Fibroblast of skin of left biceps (primary cell): ENCODE measurements at regions not wholly inside any gene's neighbourhood (a gene's known extent, or its start where the extent isn't known, plus 50 kb on each side); places are given as distances from the start of the nearest gene placed in this dataset.
"Not testable (repeated sequence)": the region's sequence is repeated elsewhere in the genome, so short reads cannot be mapped to it uniquely, and the experiment has no call there.

Source experiments
- DNase-seq, 2 experiments: peaks; one replicate each; pipeline ENCODE4 v3.0.0-alpha.2; 2013; ENCODE audit warnings: low read depth in 2 of 2

DNA sequence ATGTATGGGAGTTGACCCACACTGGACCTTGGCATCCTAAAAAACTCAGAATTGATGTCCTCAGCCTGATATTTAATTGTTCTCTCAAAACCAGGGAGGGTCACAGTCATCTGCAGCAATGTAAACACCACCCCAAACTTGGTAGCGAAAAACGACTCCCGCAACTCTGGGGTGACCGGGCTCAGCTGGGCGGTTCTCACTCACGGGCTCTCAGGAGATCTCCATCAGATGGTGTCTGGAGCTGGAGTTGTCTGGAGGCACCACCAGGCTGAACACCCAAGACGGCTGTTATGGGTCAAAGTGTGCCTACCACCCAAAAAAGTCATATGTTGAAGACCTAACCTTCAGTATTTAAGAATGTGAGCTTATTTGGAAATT is 50.9 kb upstream of the NXT1 start:
- DNase-seq: no peak

DNA sequence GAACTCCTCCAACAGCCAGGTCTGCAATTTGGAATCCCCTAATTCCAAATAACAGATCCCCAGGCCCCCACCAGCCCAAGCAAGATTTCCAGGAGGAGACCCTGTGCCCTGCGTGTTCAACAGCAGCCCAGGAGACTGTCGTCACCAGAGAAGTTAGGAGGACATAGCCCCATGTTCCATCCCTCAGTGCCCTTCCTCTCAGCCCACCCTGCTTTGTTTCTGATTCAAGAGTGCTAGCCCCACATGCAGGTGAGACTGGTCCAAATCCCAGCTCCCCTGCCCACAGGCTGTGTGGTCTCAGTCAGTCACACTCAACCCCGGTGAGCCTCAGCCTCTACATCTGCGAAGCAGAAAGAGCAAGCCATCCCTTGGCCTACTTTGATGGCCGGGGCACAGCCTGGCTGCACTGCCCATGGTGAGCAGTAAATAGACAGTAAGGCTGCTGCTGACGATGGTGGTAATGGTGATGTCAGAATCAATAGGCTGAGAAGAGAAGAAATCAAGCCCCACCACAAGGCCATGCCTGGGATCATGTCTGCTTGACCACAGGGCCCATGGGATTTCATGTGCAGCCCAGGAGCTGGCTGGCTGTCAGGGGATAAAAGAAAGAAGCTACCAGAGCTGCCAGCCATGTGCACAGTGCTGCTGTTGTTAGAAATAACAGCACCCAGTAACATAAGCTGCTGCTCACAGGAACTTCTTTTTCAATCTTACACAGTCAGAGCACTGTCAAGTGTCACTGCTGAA is 51.5 kb upstream of the NXT1 start:
- DNase-seq: no peak

DNA sequence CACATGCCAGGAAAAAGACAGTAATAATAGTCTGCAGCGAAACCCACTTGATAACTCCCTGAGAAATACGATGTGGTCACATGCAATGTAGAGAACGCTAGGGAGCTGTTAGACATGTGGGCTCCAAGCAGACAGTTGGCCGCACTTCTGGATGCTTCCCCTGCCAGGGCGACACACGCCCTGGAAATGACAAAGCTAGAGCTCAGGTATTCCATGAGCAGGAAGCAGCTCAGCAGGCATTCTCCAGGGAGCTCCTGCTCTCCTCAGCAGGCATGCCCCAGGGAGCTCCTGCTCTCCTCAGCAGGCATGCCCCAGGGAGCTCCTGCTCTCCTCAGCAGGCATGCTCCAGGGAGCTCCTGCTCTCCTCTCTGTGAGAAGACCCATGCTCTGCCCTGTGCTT is 52.4 kb upstream of the NXT1 start:
- no peak for DNase-seq

DNA sequence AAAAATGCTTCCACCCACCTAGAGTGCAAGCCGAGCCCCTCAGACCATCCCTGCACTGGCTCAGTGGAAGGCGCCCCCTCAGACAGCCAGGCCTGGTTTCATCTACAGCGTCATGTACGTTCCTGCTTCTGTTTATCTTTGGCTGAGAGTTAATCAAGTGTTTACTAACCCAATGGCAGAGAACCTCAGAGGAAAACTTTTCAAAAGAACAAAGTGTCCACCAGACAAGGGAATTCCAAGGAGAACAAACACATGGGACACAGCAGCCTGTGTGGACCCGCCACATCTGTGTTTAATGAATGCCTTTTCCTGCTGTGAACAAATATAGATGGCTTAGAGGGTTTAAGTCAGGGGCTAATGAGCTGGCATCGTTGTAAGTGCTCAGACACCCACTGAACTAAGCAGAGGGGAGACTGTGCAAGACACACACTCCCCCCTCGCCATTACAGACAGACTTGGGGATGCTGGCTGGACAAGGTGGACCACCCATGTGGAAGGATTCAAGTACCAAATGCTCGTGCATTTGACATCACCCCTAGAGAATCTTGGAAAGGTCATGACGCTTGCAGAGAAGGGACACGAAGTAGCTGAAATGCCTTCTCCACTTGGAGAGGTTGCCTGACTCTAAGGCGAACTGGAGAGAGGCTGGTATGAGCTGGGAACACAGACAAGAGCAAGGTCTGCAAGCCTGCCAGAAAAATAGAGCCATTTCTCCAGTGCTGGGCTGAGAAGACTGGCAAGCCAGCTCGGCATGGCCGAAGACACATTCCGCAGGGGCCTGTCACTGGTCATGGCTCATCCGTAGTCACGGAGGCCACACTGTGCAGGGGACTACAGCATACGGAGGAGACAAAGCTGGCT is 53.5 kb upstream of the NXT1 start:
- no peak for DNase-seq

DNA sequence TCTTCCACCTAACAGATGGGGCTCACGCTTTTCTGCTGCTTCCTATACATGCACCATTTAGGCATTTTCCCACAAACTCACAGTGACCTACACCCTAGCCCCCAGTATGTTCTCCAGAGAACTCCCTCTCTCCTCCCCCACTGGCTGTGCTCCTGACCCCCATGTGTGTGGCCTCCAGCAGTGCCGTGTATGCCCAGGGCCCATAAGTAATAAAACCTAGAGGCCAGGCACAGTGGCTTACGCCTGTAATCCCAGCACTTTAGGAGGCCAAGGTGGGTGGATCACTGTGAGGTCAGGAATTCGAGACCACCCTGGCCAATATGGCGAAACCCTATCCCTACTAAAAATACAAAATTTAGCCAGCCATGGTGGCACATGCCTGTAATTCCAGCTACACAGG is 54.7 kb upstream of the NXT1 start:
- no peak for DNase-seq

DNA sequence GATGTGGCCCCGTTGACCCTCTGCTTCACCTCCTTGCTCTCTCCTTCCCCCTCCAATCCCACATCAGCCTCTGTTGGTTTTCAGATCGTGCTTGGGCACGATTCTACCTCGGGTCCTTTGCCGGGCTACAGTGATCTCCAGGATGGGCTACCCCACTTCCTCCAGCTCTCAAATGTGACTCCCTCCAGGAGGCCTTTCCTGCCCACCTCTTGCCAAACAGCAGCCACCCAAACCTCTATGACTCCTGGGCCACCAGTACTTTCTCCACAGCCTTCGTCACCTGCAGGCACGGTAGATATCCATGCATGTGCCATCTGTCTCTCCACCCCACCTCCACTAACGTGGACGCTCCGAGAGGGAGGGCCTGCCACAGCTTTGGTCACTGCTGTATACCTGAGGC is 55.9 kb upstream of the NXT1 start:
- DNase-seq: no peak

DNA sequence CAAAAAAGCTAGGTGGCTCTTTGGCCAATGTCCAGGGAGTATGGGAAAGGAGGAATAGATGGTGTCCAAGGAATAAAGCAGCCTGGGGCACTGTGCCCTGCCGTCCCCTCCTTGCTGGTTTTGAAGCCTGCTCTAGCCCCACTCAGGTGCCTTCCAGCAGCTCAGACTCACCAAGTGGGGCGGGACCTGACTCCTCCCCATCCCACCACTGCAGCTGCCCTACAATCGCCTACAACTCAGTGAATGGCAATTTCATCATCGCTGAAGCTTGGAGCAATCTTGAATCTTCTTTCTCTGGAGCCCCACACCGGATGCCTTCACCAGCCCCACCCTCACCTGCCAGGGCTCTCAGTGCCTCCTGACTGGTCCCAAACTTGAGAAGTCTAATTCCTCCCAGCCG is 56.4 kb upstream of the NXT1 start:
- no peak for DNase-seq

DNA sequence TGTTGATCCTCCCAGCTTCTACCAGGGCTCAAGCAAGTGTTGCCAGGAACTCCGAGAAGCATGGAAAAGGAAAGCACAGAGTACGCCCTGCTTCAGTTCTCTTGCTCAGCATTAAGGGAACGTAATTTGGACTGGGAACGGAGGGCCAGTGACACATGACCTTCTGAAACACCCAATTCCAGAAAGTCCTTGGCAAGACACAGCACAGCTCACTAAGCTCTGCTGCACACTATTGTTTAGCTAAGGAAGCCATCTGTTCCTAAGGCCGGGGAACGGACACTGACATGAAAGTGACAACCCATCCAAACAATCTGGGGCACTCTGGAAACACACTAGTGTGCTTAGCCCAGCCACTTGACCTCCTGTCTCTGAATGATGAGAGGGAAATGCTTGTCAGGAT is 56.9 kb upstream of the NXT1 start:
- no peak for DNase-seq

DNA sequence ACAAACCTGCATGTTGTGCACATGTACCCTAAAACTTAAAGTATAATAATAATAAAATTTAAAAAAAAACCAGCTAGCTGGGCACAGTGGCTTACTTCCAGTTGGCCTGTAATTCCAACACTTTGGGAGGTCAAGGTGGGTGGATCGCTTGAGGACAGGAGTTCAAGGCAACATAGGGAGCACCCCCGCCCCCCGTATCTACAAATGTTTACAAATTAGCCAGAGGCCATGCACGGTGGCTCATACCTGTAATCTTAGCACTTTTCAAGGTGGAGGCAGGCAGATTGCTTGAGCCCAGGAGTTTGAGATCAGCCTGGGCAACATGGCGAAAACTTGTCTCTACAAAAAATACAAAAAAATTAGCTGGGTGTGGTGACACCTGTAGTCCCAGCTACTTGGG is 58.3 kb upstream of the NXT1 start:
- DNase-seq: not testable (repeated sequence)

DNA sequence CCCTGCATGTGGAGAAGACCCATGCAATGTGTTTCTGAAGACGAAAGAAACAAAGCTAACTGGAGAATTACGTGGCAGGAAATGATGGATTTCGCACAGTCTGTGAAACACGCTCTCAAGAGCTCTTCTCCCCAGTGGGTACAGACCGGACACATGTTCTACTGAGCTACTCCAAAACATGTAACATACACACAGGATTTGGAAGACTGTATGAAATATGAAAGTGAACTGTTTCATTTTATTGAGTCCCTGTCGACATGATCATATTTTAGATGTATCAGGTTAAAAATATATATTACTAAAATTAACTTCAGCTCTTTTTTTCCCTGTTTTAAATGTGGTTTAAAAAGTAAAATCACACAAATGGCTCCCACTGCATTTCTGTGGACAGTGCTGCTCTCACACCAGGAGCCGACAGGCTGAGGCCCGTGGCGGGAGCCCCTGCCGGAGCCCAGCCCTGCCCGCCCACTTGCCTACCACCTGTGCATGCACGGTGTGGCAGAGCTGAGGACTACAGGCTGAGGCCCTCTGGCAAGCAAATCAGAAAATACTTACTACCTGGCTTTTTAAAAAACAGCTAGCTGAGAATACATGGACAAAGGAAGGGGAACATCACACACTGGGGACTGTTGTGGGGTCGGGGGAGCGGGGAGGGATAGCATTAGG is 58.9 kb upstream of the NXT1 start:
- no peak for DNase-seq

DNA sequence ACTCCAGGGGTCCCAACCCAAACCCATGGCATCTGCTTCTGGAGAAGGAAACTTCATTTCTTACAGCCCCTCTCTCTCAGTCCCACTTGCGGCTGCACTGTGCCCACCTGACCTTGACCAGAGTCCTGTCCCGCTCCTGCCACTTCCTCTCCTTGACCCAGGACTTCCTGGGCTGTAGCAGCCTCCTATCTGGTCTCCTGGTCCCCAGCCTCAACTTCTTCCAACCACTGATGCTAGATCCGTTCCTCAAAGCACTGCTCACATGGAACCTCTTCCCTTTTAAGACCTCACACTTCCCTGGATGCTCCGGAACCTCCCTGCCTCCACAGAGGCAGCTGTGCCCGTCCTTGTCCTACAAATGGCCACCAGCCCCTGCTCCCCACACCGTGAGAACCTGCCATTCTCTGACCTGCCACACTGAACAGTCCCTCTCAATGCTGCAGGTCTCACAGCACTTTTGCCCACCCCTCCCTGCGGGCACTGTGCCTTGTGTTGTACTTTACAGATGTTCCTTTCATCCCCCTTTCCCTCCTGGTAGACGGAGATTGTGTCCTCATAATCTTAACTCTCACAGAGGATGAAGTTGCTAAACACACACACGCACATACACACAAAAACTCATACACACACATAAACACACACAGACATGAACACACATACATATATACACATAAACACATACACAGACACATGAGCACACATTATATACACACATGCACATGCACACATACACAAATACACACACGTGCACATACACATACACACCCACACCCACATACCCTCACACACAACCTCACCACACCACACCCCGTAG is 59.6 kb upstream of the NXT1 start:
- no peak for DNase-seq

DNA sequence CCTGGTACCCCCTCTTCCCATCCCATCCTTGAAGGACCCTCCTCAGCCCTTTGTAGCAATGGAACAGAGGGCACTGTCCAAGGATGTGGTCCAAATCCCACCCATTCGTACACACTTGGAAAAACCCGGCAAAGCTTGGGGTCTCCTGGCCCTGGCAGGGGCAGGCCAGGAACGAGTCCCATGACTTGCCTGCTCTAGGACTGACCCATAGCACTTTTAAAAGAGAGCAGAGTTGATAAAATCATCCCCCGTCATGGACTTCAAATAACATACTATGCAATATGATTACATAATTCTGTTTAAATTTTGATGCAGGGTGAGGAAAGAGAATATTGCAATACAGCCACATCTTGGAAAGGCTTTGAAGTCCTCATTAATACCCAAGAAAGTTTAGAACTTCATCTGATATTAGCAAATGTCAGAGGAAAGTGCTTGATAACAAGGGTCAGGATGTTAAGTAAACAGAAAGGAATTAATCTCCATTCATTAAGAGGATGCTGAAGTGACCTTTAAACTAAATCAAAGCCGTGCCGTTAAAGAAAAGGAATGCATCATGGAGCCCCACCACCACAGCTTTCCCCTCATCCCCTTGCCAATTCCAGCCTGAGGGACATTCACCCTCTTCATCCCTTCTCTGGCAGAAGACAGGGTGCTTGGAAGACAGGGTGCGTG is 60.7 kb upstream of the NXT1 start:
- DNase-seq: no peak

DNA sequence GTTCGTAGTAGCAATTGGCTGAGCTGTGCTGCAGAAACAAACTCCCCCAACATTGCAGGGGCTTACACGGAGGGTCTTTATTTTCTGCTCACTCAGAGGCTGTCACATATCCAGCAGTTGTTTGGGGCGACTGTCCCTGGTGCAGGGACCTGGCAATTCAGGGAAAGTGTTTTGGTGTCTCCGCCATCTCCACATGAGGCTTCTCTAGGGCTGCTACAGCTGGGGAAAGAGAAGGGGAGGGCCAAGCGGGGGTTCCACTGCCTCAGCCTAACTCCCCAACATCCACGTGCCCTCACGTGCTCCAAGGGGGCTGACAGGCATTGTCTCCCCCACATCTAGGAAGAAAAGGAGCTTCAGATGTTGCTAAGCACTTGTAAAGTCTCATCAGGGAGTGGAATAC is 61.3 kb upstream of the NXT1 start:
- DNase-seq: no peak

DNA sequence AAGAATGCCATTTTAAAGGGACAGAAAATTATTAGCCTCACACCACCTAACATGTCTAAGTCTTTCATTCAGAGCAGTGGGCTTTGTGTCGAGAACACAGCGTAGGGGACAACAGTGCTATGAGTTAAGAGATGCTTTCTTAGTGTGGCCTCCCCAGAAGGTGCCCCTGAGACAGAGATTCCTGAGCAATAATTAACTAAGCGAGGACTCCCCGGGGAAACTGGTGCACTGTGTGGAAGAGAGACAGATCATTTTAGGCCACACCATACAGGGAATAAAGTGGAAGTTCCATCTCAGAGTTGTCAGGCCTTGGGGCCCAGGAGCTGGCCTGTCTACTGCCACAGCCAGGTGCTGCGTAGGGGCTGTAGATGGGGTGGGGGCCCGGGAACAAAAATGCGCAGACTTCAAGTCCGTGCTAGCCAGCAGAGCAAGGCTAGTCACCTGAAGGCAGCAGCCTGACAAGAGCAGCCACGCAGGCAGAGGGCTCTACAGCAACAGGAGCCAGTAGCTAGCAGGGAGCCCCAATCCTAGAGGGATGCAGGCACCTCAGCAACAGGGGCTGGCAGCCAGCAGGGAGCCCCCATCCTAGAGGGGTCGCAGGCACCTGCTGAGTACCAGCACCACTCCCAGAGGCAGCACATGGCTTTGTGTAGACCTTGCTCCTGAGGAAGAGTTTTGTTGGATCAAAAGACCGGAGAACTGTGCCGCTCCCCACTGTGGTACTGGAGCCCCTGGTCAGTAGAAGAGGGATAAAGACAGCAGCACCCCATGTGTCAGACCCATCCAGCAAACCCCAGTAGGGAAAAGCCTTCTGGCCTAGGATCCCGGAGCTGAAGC is 63.0 kb upstream of the NXT1 start:
- no peak for DNase-seq

DNA sequence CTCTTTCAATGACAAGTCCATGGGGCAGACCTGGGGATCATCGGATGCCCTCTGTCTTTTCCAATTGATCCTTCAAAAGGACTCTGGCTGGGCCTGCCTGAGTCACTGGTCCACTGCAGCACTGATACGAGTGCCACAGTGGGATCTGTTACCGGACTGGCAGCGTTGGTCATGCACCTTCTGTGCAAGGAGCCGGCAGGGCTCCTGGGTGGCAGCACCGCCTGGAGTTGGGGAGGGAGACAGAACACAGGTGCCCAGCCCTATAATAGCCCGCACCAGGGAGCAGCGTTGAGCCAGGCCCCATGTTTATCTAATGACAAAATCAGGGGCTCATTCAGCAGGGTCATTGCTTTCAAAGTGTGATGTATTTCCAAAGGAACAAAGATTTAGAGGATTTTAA is 64.2 kb upstream of the NXT1 start:
- DNase-seq: no peak

DNA sequence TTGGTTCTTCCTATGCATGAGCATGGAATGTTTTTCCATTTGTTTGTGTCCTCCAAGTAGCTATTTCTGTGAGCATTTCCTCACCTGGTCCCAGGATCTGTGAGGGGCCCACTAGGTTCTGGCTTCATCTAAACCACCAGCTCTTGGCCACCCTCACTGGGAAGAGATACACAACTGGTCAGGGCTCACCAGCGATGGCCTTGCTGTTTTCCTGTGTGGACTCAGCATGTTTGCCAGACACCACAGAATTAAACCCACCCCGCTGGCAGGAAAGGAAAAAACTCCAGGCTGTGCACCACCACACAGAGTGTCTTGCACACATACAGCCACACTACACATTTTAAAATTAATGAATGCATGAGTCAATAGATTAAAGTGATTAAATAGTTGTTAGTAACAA is 65.1 kb upstream of the NXT1 start:
- DNase-seq: no peak

DNA sequence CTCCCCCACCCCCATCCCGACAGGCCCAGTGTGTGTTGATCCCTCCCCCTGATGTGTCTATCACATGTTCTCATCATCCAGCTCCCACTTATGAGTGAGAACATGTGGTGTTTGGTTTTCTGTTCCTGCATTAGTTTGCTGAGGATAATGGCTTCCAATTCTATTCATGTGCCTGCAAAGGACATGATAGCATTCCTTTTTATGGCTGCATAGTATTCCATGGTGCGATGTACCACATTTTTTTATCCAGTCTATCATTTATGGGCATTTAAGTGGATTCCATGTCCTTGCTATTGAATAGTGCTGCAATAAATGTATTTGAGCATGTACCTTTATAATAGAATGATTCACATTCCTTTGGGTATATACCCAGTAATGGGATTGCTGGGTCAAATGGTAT is 66.6 kb upstream of the NXT1 start:
- no peak for DNase-seq

DNA sequence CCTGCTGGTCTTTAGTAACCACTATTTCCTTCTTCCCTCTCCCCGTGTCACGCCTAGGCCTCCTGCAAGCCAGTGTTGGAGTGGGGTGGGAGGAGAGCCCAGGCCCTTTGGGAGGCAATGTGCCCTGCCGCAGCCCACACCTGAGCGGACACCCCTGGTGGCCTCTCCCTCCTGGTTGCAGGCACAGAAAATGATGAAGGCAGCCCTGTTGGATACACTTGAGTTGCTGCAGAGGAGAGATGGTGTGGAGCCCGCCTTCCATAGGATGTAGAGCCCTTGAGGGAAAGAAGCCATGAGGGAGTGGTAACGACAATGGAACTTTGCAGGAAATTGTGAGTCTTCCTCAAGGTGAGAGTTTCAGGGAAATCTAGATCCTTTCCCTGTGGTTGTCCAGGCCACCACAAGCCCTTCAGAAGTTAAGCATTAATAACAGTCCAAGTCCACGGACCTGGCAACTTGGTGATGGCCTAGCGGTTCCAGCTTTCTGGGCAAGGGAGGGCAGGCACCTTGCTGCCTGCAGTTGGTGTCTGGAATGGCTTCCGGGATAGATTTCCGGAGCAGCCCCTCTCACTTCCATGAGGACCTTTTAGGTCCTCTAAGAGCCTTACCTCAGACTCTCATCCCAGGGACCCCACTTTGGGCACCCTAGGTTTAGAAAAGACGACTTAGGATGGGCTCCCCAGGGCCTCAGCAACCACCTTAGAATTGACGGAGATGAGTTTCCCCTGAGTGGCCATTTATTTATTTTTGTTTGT is 67.3 kb upstream of the NXT1 start:
- no peak for DNase-seq

DNA sequence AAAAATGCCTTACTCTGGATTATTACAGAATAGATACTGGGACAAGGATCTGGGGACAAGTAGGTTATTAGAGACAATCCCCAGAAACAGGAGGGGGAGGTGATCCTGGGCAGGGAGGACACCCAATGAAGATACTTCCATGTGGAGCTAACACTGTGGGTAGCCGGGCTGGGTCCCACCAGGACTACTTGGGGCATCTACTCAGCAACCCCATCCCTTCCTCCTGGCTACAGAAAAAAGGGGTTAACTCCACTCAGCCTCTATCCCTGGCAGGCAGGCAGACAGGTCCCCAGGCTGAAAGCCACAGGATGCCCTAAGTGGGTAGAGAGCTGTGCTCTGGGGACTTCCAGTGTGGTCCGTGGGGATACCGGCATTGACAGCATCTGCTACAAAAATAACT is 68.0 kb upstream of the NXT1 start:
- DNase-seq: no peak

DNA sequence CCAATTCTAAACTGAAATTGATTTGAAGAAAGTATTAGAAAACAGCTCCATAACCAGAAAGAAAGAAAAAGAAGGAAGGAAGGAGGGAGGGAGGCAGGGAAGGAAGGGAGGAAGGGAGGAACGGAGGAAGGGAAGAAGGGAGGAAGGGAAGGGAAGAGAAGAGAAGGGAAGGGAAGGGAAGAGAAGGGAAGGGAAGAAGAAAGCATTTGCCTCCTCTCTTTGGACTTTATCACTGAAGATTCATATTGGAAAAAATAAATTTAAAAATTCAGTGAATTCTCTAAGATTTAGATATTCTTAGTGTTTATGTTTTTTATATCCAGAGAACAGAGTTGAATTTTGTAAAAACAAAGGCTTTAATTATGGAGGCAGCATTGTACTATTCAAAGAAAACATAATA is 68.5 kb upstream of the NXT1 start:
- DNase-seq: no peak
